Panc1 (cell line): ENCODE measurements at regions not wholly inside any gene's neighbourhood (a gene's known extent, or its start where the extent isn't known, plus 50 kb on each side); places are given as distances from the start of the nearest gene placed in this dataset.

ENCODE experiments used
- ATAC-seq: fragments of 200-7000 bp; cut with Tn5 transposase; 2 replicates; pipeline ENCODE4 v1.9.1; 2020; ENCODE audit warnings: mild to moderate bottlenecking, moderate library complexity
- BruUV-seq: library from RNA; stranded (reverse); fragments of 400-500 nt; replicated peaks from 2 replicates; lab custom pipeline; 2021; lab: Mats Ljungman, UMichigan
- CTCF ChIA-PET: fragments of 300-600 bp; sonication (Branson Sonifier 250); formaldehyde crosslinking; loops from one replicate; lab custom pipeline; 2022; ENCODE audit warnings: antibody characterized with exemption; lab: Charles Lee
- POLR2A ChIA-PET: fragments of 300-600 bp; sonication (Branson Sonifier 250); formaldehyde crosslinking; loops from one replicate; lab custom pipeline; 2022; ENCODE audit warnings: antibody characterized with exemption; lab: Charles Lee
- DNase-seq: peaks from one replicate; pipeline ENCODE4 v3.0.0-alpha.2; 2010; ENCODE audit warnings: low read depth, low spot score
- H3K27ac ChIP-seq: 2 replicates; pipeline ENCODE4 v1.5.1; 2011; ENCODE audit warnings: mild to moderate bottlenecking, low read length, inconsistent platforms
- H3K27me3 ChIP-seq: fragments of 200-500 bp; sonication (Bioruptor generic); 2 replicates; pipeline ENCODE4 v1.6.0; 2014; ENCODE audit warnings: low read length, inconsistent platforms; ENCODE audit not compliant: control insufficient read depth, insufficient read depth
- H3K36me3 ChIP-seq: fragments of 200-500 bp; sonication (Bioruptor generic); 2 replicates; pipeline ENCODE4 v1.5.1; 2014; ENCODE audit warnings: inconsistent platforms, mild to moderate bottlenecking, low read length, moderate library complexity; ENCODE audit not compliant: control insufficient read depth, insufficient read depth
- H3K4me1 ChIP-seq: 2 replicates; pipeline ENCODE4 v1.5.1; 2011; ENCODE audit warnings: inconsistent platforms, mild to moderate bottlenecking, low read length, moderate library complexity; ENCODE audit not compliant: control insufficient read depth, insufficient read depth
- H3K4me3 ChIP-seq, 2 experiments: 2 replicates each; pipeline ENCODE4 v1.5.1; 2011 to 2012; ENCODE audit warnings: low read depth in 2 of 2, low read length in 2 of 2, mild to moderate bottlenecking in 2 of 2, inconsistent platforms in 1 of 2, moderate library complexity in 1 of 2
- H3K9me3 ChIP-seq: fragments of 200-500 bp; sonication (Bioruptor generic); 2 replicates; pipeline ENCODE4 v1.5.1; 2014; ENCODE audit warnings: low read depth, mild to moderate bottlenecking, inconsistent platforms, low read length, moderate library complexity; ENCODE audit not compliant: control insufficient read depth, insufficient read depth
- SIN3A ChIP-seq: IDR thresholded peaks from 2 replicates; pipeline ENCODE4 v1.6.1; 2012; ENCODE audit warnings: low read depth, mild to moderate bottlenecking, low read length, moderate library complexity, borderline replicate concordance; ENCODE audit not compliant: insufficient read depth
- TCF7L2 ChIP-seq: IDR thresholded peaks from 2 replicates; pipeline ENCODE4 v1.6.1; 2011; ENCODE audit warnings: mild to moderate bottlenecking, low read depth, low read length, inconsistent platforms
- in situ Hi-C: cut with HindIII; loops from 2 replicates; pipeline ENCODE4 v1.10.0; 2016; ENCODE audit warnings: low sequenced_read_pairs, low pct_unique_long_range_greater_than_20kb
- intact Hi-C: fragments of 100-400 bp; cut with micrococcal nuclease; formaldehyde crosslinking; loops from one replicate; pipeline ENCODE4 v1.10.0; 2022; ENCODE audit not compliant: unreplicated experiment
- TF ChIP-seq, protein P1 (sequence below): fragments of 450-650 bp; IDR thresholded peaks from 2 replicates; pipeline ENCODE4 v1.5.1; 2017; ENCODE audit warnings: mild to moderate bottlenecking
- TF ChIP-seq, protein P2 (sequence below), 2 experiments: IDR thresholded peaks; 2 replicates each; pipeline ENCODE4 v1.6.1; 2011 to 2012; ENCODE audit warnings: low read depth in 2 of 2, control low read depth in 1 of 2, low read length in 1 of 2, mild to moderate bottlenecking in 1 of 2, moderate library complexity in 1 of 2; ENCODE audit not compliant: insufficient read depth in 1 of 2

DNA sequence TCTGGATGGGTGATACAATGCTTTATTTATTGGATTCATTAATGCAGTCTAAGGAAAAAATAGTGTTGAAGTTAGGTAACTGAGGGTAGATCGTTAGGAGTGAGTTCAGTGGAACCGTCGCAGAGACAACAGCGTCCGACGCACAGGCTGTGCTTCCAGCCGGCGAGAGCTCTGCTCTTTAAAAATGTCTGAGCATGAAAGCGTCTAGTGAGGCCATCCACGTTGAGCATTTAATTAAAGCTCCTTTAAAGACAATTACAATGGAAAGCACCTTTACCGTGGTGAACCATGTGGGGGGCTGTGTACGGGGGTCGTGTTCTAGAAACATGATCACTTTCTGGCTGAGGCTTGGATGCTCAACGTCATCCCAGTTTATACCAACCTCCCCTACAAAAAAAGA is 822.7 kb downstream of the GALR1 start:
- Histone ChIP-seq H3K36me3 (no peaks in the 10 kb centered on the region), H3K4me3 (no peak overlapping the region), H3K27ac (no peak overlapping the region), H3K4me1 (no peaks in the 10 kb centered on the region), H3K9me3 (no peaks in the 10 kb centered on the region), H3K27me3 (peaks cover 23% of the 10 kb centered on the region)
- in situ Hi-C loops (no loop called here), intact Hi-C loops (loop anchor here (5.0 kb wide), 1 partner anchor 915 kb away; no protein-coding TSS in a partner anchor)
- POLR2A ChIA-PET: no interaction called here
- CTCF ChIA-PET: no interaction called here
- BruUV-seq: no TSS peak
- TF ChIP-seq, protein P1, sequence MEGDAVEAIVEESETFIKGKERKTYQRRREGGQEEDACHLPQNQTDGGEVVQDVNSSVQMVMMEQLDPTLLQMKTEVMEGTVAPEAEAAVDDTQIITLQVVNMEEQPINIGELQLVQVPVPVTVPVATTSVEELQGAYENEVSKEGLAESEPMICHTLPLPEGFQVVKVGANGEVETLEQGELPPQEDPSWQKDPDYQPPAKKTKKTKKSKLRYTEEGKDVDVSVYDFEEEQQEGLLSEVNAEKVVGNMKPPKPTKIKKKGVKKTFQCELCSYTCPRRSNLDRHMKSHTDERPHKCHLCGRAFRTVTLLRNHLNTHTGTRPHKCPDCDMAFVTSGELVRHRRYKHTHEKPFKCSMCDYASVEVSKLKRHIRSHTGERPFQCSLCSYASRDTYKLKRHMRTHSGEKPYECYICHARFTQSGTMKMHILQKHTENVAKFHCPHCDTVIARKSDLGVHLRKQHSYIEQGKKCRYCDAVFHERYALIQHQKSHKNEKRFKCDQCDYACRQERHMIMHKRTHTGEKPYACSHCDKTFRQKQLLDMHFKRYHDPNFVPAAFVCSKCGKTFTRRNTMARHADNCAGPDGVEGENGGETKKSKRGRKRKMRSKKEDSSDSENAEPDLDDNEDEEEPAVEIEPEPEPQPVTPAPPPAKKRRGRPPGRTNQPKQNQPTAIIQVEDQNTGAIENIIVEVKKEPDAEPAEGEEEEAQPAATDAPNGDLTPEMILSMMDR: no peak
- TF ChIP-seq TCF7L2 (no peak), SIN3A (no peak)
- TF ChIP-seq, protein P2, sequence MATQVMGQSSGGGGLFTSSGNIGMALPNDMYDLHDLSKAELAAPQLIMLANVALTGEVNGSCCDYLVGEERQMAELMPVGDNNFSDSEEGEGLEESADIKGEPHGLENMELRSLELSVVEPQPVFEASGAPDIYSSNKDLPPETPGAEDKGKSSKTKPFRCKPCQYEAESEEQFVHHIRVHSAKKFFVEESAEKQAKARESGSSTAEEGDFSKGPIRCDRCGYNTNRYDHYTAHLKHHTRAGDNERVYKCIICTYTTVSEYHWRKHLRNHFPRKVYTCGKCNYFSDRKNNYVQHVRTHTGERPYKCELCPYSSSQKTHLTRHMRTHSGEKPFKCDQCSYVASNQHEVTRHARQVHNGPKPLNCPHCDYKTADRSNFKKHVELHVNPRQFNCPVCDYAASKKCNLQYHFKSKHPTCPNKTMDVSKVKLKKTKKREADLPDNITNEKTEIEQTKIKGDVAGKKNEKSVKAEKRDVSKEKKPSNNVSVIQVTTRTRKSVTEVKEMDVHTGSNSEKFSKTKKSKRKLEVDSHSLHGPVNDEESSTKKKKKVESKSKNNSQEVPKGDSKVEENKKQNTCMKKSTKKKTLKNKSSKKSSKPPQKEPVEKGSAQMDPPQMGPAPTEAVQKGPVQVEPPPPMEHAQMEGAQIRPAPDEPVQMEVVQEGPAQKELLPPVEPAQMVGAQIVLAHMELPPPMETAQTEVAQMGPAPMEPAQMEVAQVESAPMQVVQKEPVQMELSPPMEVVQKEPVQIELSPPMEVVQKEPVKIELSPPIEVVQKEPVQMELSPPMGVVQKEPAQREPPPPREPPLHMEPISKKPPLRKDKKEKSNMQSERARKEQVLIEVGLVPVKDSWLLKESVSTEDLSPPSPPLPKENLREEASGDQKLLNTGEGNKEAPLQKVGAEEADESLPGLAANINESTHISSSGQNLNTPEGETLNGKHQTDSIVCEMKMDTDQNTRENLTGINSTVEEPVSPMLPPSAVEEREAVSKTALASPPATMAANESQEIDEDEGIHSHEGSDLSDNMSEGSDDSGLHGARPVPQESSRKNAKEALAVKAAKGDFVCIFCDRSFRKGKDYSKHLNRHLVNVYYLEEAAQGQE (IDR thresholded peaks at IDR 0.05; ENCODE audit: insufficient read depth in 1 of 2, low read depth in 2 of 2, low read length in 1 of 2): no peak
- ATAC-seq (no peak), DNase-seq (no peak)

DNA sequence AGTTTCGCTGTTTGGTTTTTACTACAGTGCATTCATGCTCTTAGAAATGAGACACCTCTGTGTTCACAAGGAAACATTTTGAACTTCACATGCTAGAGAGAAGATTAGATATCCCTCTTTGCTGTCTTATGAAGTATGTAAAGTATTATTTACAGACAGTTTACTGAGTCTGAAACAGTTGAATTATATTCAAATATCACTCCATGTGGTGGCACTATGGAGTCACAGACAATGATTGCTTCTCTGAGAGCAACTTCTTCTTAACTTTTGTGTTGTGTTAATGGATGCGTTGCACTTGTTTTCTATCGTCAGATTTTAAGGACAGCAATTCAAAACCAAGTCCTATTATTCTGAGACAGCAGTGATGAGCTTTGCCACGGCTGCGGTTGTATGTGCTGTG is 823.6 kb downstream of the GALR1 start:
- ChIA-PET CTCF (no interaction called here), POLR2A (interaction anchor here (0.7 kb wide), 1 partner anchor 763 kb away, joined by 3 read pairs; no protein-coding TSS in a partner anchor)
- Histone ChIP-seq H3K36me3 (no peaks in the 10 kb centered on the region), H3K27ac (no peak overlapping the region), H3K27me3 (peaks cover 23% of the 10 kb centered on the region), H3K9me3 (no peaks in the 10 kb centered on the region), H3K4me3 (no peak overlapping the region), H3K4me1 (no peaks in the 10 kb centered on the region)
- no TSS peak for BruUV-seq
- intact Hi-C loops: loop anchor here (5.0 kb wide), 1 partner anchor 914 kb away; no protein-coding TSS in a partner anchor
- DNase-seq: no peak
- peak; percentile 58; the same call in 1 of the 2 replicates for ATAC-seq
- TF ChIP-seq, protein P1: peak; percentile 52; the same call in 1 of the 2 replicates
- no peak for TF ChIP-seq SIN3A
- in situ Hi-C loops: no loop called here
